K562 (cell line): ENCODE measurements at regions not wholly inside any gene's neighbourhood (a gene's known extent, or its start where the extent isn't known, plus 50 kb on each side); places are given as distances from the start of the nearest gene placed in this dataset.
A peak's percentile ranks its signal among the peaks of the same experiment; 100 is the strongest.

Experiments
- ATAC-seq: fragments of 200-7000 bp; cut with Tn5 transposase; 3 replicates; pipeline ENCODE4 v1.9.1; 2020; ENCODE audit warnings: moderate library complexity
- BruUV-seq: library from RNA; stranded (reverse); fragments of 400-500 nt; replicated peaks from 2 replicates; lab custom pipeline; 2021; lab: Mats Ljungman, UMichigan
- CTCF ChIA-PET: fragments of 300-600 bp; formaldehyde crosslinking; extraction: SDS; loops from one replicate; lab custom pipeline; 2021; ENCODE audit warnings: low intra/inter-chr PET ratio; lab: Yijun Ruan, JAX
- POLR2A ChIA-PET: fragments of 300-600, 350-650 bp; sonication (Branson Sonifier 250); formaldehyde crosslinking; extraction: SDS; loops from one replicate; lab custom pipeline; 2021; ENCODE audit warnings: antibody characterized with exemption, inconsistent platforms; lab: Yijun Ruan, JAX
- DNase-seq, 4 experiments: peaks; one replicate each; pipeline versions ENCODE4 v3.0.0 to v3.0.0-alpha.2; 2011 to 2018; ENCODE audit warnings: low spot score in 3 of 4, mixed read lengths in 3 of 4; ENCODE audit errors: extremely low read depth in 1 of 4
- FAIRE-seq: peaks from 2 replicates; lab custom pipeline; 2011; peaks lifted over from hg19 to GRCh38; lab: Jason Lieb, UNC
- H2AFZ ChIP-seq: 2 replicates; pipeline ENCODE4 v1.6.0; 2011; ENCODE audit warnings: low read depth, low read length, control low read depth, inconsistent platforms
- H3K27ac ChIP-seq: fragments of 200-600 bp; 3 replicates; pipeline ENCODE4 v1.8.0; 2011; ENCODE audit warnings: low read depth, mild to moderate bottlenecking, control low read depth, inconsistent platforms, low read length, moderate library complexity, mixed read lengths; ENCODE audit errors: extremely low read depth
- H3K27me3 ChIP-seq, 2 experiments: fragments of 300-600 bp in 1 of 2; 2 replicates in 1 of 2; 3 replicates in 1 of 2; pipeline versions ENCODE4 v1.6.0 to v1.8.0; 2011; ENCODE audit warnings: inconsistent platforms in 2 of 2, low read length in 2 of 2, mild to moderate bottlenecking in 1 of 2, mixed read lengths in 1 of 2, moderate library complexity in 1 of 2; ENCODE audit not compliant: control insufficient read depth in 2 of 2, insufficient read depth in 2 of 2
- H3K36me3 ChIP-seq: fragments of 300-600 bp; 3 replicates; pipeline ENCODE4 v1.8.0; 2011; ENCODE audit warnings: mild to moderate bottlenecking, low read length, inconsistent platforms; ENCODE audit not compliant: control insufficient read depth, insufficient read depth
- H3K4me1 ChIP-seq, 2 experiments: fragments of 200-600 bp in 1 of 2; replicated peaks in 1 of 2; 2 replicates in 1 of 2; 3 replicates in 1 of 2; pipeline versions ENCODE4 v1.5.1 to v1.8.0; 2011; ENCODE audit warnings: inconsistent platforms in 2 of 2, low read length in 2 of 2, mild to moderate bottlenecking in 1 of 2, mixed read lengths in 1 of 2, moderate library complexity in 1 of 2; ENCODE audit not compliant: control insufficient read depth in 2 of 2, insufficient read depth in 2 of 2
- H3K4me2 ChIP-seq: 2 replicates; pipeline ENCODE4 v1.6.1; 2011; ENCODE audit warnings: low read length, control low read depth, inconsistent platforms, mixed read lengths; ENCODE audit not compliant: insufficient read depth
- H3K4me3 ChIP-seq: fragments of 200-600 bp; sonication (generic), shearing (Covaris generic); 2 replicates; pipeline ENCODE4 v1.5.1; 2016; ENCODE audit warnings: control low read depth, inconsistent platforms
- H3K79me2 ChIP-seq: fragments of 200-600 bp; 3 replicates; pipeline ENCODE4 v1.8.0; 2011; ENCODE audit warnings: low read length, inconsistent platforms; ENCODE audit not compliant: control insufficient read depth, insufficient read depth
- H3K9ac ChIP-seq, 2 experiments: 2 replicates each; pipeline versions ENCODE4 v1.6.0 to v1.6.1; 2011; ENCODE audit warnings: low read depth in 2 of 2, low read length in 2 of 2, control low read depth in 1 of 2, inconsistent platforms in 1 of 2, mild to moderate bottlenecking in 1 of 2, mixed read lengths in 1 of 2; ENCODE audit not compliant: insufficient read depth in 1 of 2
- H3K9me1 ChIP-seq: one replicate; pipeline ENCODE4 v1.6.0; 2011; ENCODE audit warnings: inconsistent platforms, mild to moderate bottlenecking, low read length, moderate library complexity; ENCODE audit not compliant: control insufficient read depth, insufficient read depth
- H3K9me3 ChIP-seq: replicated peaks from 2 replicates; pipeline ENCODE4 v1.5.1; 2011; ENCODE audit warnings: low read depth, low read length, inconsistent platforms; ENCODE audit not compliant: control insufficient read depth, insufficient read depth
- H4K20me1 ChIP-seq: replicated peaks from 2 replicates; pipeline ENCODE4 v1.6.1; 2011; ENCODE audit warnings: low read length, inconsistent platforms, mixed read lengths; ENCODE audit not compliant: control insufficient read depth, insufficient read depth
- BCOR ChIP-seq: fragments of 450-650 bp; IDR thresholded peaks from 2 replicates; pipeline ENCODE4 v1.6.1; 2016
- CBFA2T3 ChIP-seq: fragments of 450-650 bp; IDR thresholded peaks from 2 replicates; pipeline ENCODE4 v1.6.1; 2017
- CEBPB ChIP-seq: fragments of 450-650 bp; IDR thresholded peaks from 2 replicates; pipeline ENCODE4 v1.6.1; 2016; ENCODE audit warnings: missing genetic modification characterization, missing compliant biosample characterization
- ERF ChIP-seq: fragments of 450-650 bp; formaldehyde crosslinking; IDR thresholded peaks from 2 replicates; pipeline ENCODE4 v1.4.0; 2020; ENCODE audit warnings: mild to moderate bottlenecking, mixed read lengths
- FOXP1 ChIP-seq: sonication (generic); formaldehyde crosslinking; IDR thresholded peaks from 2 replicates; pipeline ENCODE4 v1.8.0; 2022; ENCODE audit warnings: mild to moderate bottlenecking, missing genetic modification reagents
- KDM1A ChIP-seq, 2 experiments: fragments of 450-650 bp; IDR thresholded peaks; 2 replicates each; pipeline ENCODE4 v1.6.1; 2016; ENCODE audit warnings: mild to moderate bottlenecking in 2 of 2
- OTX1 ChIP-seq: fragments of 450-650 bp; formaldehyde crosslinking; IDR thresholded peaks from 2 replicates; pipeline ENCODE4 v1.4.0; 2022; ENCODE audit warnings: mild to moderate bottlenecking
- RAD21 ChIP-seq, 2 experiments: fragments of 250-450 bp in 1 of 2; fragments of 450-650 bp in 1 of 2; sonication (Bioruptor Pico) in 1 of 2; formaldehyde crosslinking in 1 of 2; IDR thresholded peaks in 1 of 2; conservative IDR thresholded peaks in 1 of 2; 2 replicates each; pipeline versions ENCODE4 v1.4.0 to v1.8.0; 2020 to 2022; ENCODE audit warnings: mild to moderate bottlenecking in 2 of 2, moderate library complexity in 1 of 2
- RBM25 ChIP-seq: fragments of 200-400 bp; formaldehyde crosslinking; IDR thresholded peaks from 2 replicates; pipeline ENCODE4 v1.6.1; 2018; ENCODE audit warnings: low read length, low read depth, moderate library complexity; ENCODE audit not compliant: severe bottlenecking
- TRIM28 ChIP-seq: fragments of 450-650 bp; IDR thresholded peaks from 2 replicates; pipeline ENCODE4 v1.6.1; 2017
- ZFP36 ChIP-seq: fragments of 150-350 bp; IDR thresholded peaks from 2 replicates; pipeline ENCODE4 v1.6.1; 2018; ENCODE audit warnings: low read length, low read depth; ENCODE audit not compliant: partially characterized antibody
- ZKSCAN8 ChIP-seq: fragments of 200-800 bp; sonication (Bioruptor generic); IDR thresholded peaks from 2 replicates; pipeline ENCODE4 v1.6.1; 2016; ENCODE audit warnings: missing genetic modification characterization, missing compliant biosample characterization
- ZNF311 ChIP-seq: fragments of 250-450 bp; sonication (Bioruptor Pico); IDR thresholded peaks from 2 replicates; pipeline ENCODE4 v1.4.0; 2020; ENCODE audit warnings: mild to moderate bottlenecking, moderate library complexity
- ZNF561 ChIP-seq: fragments of 450-650 bp; formaldehyde crosslinking; conservative IDR thresholded peaks from 2 replicates; pipeline ENCODE4 v1.4.0; 2020; ENCODE audit warnings: mild to moderate bottlenecking, moderate library complexity
- WGBS: fragments of 100-300 bp; shearing (Covaris generic); methylation state at CpG from one replicate; pipeline ENCODE4 v1.1.6; 2016; ENCODE audit warnings: low coverage, mixed read lengths; ENCODE audit not compliant: insufficient coverage; ENCODE audit errors: missing lambda C conversion rate; 5-methylcytosine and 5-hydroxymethylcytosine counted together
- in situ Hi-C: fragments of 300-500 bp; cut with MboI; formaldehyde crosslinking; loops from 4 replicates; pipeline ENCODE4 v1.15.0; 2018; ENCODE audit warnings: inconsistent platforms, mixed read lengths
- intact Hi-C: fragments of 100-400 bp; cut with micrococcal nuclease; formaldehyde crosslinking; loops from 2 replicates; pipeline ENCODE4 v1.14.2; 2022

DNA sequence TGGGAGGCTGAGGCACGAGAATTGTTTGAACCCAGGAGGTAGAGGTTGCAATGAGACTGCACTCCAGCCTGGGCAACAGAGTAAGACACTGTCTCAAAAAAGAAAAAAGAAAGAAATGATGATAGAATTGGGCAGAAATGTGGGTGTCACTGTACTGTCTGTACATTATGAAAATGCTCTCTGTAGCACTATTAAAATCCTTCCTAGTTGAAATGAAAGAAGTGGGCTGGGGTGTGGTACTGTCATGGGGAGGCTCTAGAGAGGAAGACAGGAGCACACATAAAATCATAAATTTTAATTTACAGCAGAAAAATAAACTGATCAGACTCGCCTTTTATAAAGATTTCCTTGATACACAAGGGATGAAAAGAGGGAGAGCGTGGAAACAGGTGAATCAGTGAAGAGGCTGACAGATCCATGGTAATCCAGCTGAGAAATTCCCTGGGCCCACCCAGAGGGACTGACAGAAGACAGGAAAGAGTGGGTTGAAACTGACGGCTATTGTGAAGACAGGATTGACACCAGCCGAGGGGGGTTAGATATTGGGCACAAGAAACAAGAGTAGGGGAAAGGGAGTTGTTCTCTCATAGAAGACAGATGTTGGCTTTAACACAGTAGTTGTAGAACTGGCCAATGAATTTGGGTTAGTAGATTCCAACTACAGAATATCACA, 96.4 kb upstream of the ATL2 start:
- ChIA-PET POLR2A (interaction anchor here (1.4 to 1.6 kb wide), 2 partner anchors 37 to 44 kb away, joined by 4 read pairs; no protein-coding TSS in a partner anchor), CTCF (no interaction called here)
- H3K36me3 ChIP-seq, result no peaks in the 10 kb centered on the region
- no peak for TF ChIP-seq FOXP1
- no peak for TF ChIP-seq OTX1 (CRISPR knock-in tag)
- H2AFZ ChIP-seq, result no peak overlapping the region
- BruUV-seq, result no TSS peak
- no peak overlapping the region for H3K4me3 ChIP-seq
- no peaks in the 10 kb centered on the region for H4K20me1 ChIP-seq
- H3K4me2 ChIP-seq, result no peak overlapping the region
- intact Hi-C loops (no loop called here), in situ Hi-C loops (no loop called here)
- H3K27ac ChIP-seq, result no peak overlapping the region
- H3K27me3 ChIP-seq, result no peaks in the 10 kb centered on the region
- WGBS, result 37% methylated on average over 5 of the region's 5 CpGs
- no peak for ATAC-seq
- H3K4me1 ChIP-seq, result peaks cover 15 to 27% of the 10 kb centered on the region in 2 experiments
- no peak for DNase-seq
- no peaks in the 10 kb centered on the region for H3K9me3 ChIP-seq
- no peaks in the 10 kb centered on the region for H3K79me2 ChIP-seq
- no peak overlapping the region for H3K9ac ChIP-seq
- H3K9me1 ChIP-seq, result no peaks in the 10 kb centered on the region
- FAIRE-seq, result no peak

DNA sequence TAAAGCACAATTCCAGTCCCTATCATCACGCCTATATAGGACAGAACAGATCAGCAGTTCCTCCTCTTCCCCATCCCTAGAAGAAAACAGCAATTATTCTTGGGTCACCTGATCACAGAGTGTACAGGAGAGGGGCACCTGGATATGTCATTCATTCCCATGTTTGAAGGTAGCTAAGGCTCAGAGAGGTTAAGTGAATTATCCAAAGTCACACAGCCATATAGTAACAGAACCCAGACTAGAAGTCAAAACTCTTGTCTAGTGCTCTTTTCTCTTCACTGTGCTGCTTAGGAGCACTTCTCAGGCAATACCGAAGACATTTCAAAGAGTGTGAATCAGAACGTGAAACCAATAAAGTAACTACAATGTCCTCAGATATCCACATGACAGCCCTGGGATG, 93.0 kb upstream of the ATL2 start:
- BruUV-seq, result no TSS peak
- Histone ChIP-seq H2AFZ (no peak overlapping the region), H3K27ac (no peak overlapping the region), H3K4me3 (no peak overlapping the region), H4K20me1 (no peaks in the 10 kb centered on the region), H3K27me3 (no peaks in the 10 kb centered on the region), H3K79me2 (no peaks in the 10 kb centered on the region), H3K36me3 (no peaks in the 10 kb centered on the region), H3K9ac (no peak overlapping the region), H3K4me1 (peaks cover 8 to 19% of the 10 kb centered on the region in 2 experiments), H3K9me1 (no peaks in the 10 kb centered on the region), H3K4me2 (no peak overlapping the region), H3K9me3 (no peaks in the 10 kb centered on the region)
- no peak for DNase-seq
- CTCF ChIA-PET, result no interaction called here
- FAIRE-seq, result no peak
- POLR2A ChIA-PET, result no interaction called here
- ATAC-seq, result no peak
- intact Hi-C loops (no loop called here), in situ Hi-C loops (no loop called here)
- TF ChIP-seq RAD21 (CRISPR knock-in tag; conservative IDR thresholded peaks at IDR 0.05 in 1 of 2, IDR thresholded peaks at IDR 0.05 in 1 of 2) (no peak), RBM25 (peak; percentile 92), CEBPB (tag) (no peak), BCOR (peak; percentile 83), CBFA2T3 (no peak), KDM1A (IDR thresholded peaks at IDR 0.05) (peak in 1 of 2 experiments; percentile 38; a peak in 1 of 4 replicates), ZKSCAN8 (CRISPR knock-in tag) (no peak), ZNF561 (CRISPR knock-in tag) (no peak), ERF (CRISPR knock-in tag) (no peak), TRIM28 (no peak), ZFP36 (peak; percentile 66), ZNF311 (no peak)
- 28% methylated on average over 3 of the region's 3 CpGs for WGBS
